NB4 (cell line): ENCODE measurements at regions not wholly inside any gene's neighbourhood (a gene's known extent, or its start where the extent isn't known, plus 50 kb on each side); places are given as distances from the start of the nearest gene placed in this dataset.
"Not testable (repeated sequence)": the region's sequence is repeated elsewhere in the genome, so short reads cannot be mapped to it uniquely, and the experiment has no call there.

Experiments used
- DNase-seq: peaks from one replicate; pipeline ENCODE4 v3.0.0; 2010; ENCODE audit warnings: low read depth
- H3K4me3 ChIP-seq: one replicate; pipeline ENCODE4 v1.5.1; 2011; ENCODE audit warnings: mild to moderate bottlenecking, low read depth, low read length, moderate library complexity
- MYC ChIP-seq: IDR thresholded peaks from 2 replicates; pipeline ENCODE4 v1.6.1; 2011; ENCODE audit warnings: low read depth, low read length
- POLR2A ChIP-seq: IDR thresholded peaks from 2 replicates; pipeline ENCODE4 v1.6.1; 2011; ENCODE audit warnings: mild to moderate bottlenecking; ENCODE audit not compliant: insufficient read length; ENCODE audit errors: extremely low read depth
- TF ChIP-seq, protein P1 (sequence below): IDR thresholded peaks from one replicate; pipeline ENCODE4 v1.5.1; 2012; ENCODE audit warnings: low read depth, low read length
- TF ChIP-seq, protein P2 (sequence below): IDR thresholded peaks from 2 replicates; pipeline ENCODE4 v1.6.1; 2011; ENCODE audit warnings: low read depth, low read length

DNA sequence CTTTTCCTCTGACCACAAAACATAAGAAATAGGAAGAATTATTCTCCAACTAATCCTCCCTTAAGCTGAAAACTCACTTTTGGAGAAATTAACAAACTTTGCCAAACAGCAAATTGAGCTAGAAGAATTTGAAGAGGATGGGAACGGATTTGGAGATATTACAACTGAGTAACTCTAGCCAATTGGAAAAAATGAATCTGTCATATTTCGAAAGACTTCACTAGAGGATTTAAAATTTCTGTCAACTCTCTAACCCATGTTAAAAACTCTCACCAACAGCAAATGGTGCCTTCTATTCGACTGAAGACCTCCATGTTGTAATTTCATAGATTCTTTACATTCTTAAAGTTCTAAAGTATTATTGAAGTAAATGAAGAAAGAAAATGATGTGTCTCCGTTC, 414.2 kb downstream of the RMST start:
- no peak overlapping the region for H3K4me3 ChIP-seq
- DNase-seq = no peak
- TF ChIP-seq POLR2A = no peak

DNA sequence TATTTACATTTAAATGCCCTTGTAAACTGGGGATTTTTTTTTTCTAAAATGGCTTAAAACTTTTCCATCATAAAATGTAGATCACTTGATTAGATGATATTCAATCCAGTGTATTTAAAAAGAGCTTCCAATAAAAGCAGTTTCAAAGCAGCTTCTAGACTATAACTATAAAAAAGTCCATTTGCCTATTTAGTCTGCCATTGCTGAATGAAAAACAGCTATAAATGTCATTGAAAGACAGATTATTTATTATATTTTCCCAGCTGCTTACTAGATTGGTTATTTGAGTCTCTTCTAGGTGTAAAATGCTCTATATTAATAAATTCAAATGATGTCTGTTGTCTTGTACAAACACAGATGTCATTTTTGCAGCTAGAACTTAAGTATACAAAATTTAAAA, 414.8 kb downstream of the RMST start:
- TF ChIP-seq POLR2A (no peak), MYC (no peak)
- no peak for DNase-seq
- H3K4me3 ChIP-seq = no peak overlapping the region

DNA sequence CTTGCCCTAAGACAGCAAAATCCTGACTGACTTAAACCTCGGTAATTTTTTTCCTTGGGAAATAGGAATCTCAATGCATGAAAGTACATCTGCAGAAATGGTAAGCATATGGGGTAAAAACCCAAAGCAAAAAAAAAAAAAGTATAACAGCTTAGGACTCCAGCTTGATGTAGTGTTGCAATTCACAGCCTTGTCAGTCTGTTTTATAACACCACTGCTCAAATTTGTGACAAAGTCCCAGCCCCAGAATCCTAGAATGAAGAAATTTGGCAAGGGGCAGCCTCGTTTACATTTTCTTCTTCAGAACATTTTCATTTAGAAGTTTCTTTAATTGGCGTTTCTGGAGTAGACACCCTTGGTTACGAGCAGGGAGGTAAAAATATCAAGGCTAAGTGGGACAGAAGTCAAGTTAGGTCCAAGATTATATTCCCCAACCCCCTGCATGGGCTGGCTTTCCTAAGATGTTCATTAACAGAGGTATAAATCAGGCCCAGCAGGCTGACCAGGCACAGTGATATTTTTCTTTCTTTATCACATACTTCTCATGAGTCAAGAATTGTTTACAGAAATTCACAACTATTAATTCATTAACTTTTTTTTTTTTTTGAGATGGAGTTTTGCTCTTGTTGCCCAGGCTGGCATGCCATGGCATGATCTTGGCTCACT, 424.0 kb downstream of the RMST start:
- no peak overlapping the region for H3K4me3 ChIP-seq
- TF ChIP-seq, protein P1, sequence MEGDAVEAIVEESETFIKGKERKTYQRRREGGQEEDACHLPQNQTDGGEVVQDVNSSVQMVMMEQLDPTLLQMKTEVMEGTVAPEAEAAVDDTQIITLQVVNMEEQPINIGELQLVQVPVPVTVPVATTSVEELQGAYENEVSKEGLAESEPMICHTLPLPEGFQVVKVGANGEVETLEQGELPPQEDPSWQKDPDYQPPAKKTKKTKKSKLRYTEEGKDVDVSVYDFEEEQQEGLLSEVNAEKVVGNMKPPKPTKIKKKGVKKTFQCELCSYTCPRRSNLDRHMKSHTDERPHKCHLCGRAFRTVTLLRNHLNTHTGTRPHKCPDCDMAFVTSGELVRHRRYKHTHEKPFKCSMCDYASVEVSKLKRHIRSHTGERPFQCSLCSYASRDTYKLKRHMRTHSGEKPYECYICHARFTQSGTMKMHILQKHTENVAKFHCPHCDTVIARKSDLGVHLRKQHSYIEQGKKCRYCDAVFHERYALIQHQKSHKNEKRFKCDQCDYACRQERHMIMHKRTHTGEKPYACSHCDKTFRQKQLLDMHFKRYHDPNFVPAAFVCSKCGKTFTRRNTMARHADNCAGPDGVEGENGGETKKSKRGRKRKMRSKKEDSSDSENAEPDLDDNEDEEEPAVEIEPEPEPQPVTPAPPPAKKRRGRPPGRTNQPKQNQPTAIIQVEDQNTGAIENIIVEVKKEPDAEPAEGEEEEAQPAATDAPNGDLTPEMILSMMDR = no peak
- TF ChIP-seq, protein P2, sequence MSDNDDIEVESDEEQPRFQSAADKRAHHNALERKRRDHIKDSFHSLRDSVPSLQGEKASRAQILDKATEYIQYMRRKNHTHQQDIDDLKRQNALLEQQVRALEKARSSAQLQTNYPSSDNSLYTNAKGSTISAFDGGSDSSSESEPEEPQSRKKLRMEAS = no peak
- no peak for TF ChIP-seq POLR2A
- TF ChIP-seq MYC = no peak
- no peak for DNase-seq

DNA sequence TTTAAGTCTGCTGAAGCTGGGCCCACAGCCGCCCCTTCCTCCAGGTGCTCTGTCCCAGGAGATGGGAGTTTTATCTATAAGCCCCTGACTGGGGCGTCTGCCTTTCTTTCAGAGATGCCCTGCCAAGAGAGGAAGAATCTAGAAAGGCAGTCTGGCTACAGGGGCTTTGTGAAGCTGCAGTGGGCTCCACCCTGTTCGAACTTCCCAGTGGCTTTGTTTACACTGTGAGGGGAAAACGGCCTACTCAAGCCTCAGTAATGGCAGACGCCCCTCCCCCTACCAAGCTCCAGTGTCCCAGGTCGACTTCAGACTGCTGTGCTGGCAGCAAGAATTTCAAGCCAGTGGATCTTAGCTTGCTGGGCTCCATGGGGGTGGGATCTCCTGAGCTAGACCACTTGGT, 435.3 kb downstream of the RMST start:
- not testable (repeated sequence) for H3K4me3 ChIP-seq, DNase-seq

DNA sequence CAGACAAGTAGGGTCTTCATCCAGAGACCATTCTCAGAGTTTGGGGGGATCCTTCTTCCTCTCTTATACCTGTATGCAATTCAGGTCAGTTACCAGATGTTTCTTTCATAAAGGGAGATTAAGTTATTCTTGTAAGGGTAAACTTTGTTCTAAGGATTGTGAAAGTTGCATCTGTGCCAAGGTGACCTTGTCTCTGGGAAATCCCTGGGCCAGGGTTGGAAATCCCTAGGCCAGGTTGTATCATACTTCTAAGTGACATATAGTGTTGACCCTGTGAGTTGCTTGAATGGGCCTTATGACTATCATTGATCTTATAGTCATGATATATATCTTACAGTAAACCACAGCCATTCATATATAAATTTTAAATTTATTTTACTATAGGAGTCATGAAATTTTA, 436.9 kb downstream of the RMST start:
- no peak for DNase-seq
- TF ChIP-seq POLR2A = no peak
- TF ChIP-seq, protein P1 = no peak
- TF ChIP-seq MYC = no peak
- TF ChIP-seq, protein P2 = no peak
- H3K4me3 ChIP-seq = no peak overlapping the region

DNA sequence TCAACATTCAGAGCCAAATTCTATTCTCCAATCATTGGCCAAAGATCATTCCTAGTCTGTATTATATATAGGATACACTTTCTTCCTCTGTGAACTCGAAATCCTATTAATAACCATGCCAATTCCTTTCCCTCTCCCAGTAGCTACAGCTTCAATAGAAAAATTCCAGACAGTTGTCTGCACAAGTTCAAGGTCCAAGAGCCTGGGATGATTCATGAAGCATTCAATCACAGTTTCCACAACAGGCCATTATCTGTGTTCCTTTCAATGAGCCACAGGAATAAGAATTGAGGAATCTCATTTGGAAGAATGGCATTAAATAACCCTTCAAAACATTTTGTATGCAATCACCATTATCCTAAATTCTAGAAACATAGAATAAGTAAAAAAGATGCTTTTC, 437.4 kb downstream of the RMST start:
- H3K4me3 ChIP-seq = no peak overlapping the region
- DNase-seq = no peak
- TF ChIP-seq POLR2A (no peak), MYC (no peak)
- TF ChIP-seq, protein P1 = no peak
- TF ChIP-seq, protein P2 = no peak

DNA sequence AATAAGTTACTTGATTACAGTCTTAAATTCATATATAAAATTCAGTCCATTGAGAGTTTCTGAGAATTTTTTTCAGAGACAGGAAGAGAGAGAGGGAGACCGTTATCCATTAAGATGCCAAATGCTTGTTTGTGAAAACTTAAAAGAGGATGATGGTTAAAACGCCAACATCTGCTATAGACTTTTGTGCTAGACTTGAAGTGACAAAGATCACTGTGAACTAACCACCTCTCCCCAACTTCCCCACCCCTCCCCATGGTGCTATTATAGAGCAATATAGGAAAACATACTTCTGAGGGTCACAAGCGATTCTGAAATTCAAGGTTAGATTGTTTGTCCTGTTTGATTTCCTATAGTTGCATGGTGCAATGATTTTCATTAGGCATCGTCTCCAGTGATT, 440.8 kb downstream of the RMST start:
- no peak for DNase-seq
- no peak overlapping the region for H3K4me3 ChIP-seq
- no peak for TF ChIP-seq POLR2A
- no peak for TF ChIP-seq MYC
- TF ChIP-seq, protein P1 = no peak
- TF ChIP-seq, protein P2 = no peak
